Activated naive CD8-positive, alpha-beta T cell treated with anti-CD3 and anti-CD28 coated beads, Interleukin-2, amount 10 ng/mL, durations not matched to agents 7 days and 5 days (primary cell): ENCODE measurements at regions not wholly inside any gene's neighbourhood (a gene's known extent, or its start where the extent isn't known, plus 50 kb on each side); places are given as distances from the start of the nearest gene placed in this dataset.

Source experiments
- ATAC-seq: fragments of 150-1000 bp; cut with Tn5 transposase; one replicate; pipeline ENCODE4 v1.10.0; 2021; ENCODE audit warnings: low read depth, moderate library complexity
- POLR2A ChIA-PET: fragments of 350-600 bp; sonication (Branson Sonifier 250); formaldehyde crosslinking; loops from one replicate; lab custom pipeline; 2021; ENCODE audit warnings: antibody characterized with exemption; lab: Charles Lee
- DNase-seq: peaks from one replicate; pipeline ENCODE4 v3.0.0; 2021
- H3K27ac Mint-ChIP-seq: one replicate; pipeline ENCODE4 v1.8.0; 2022; ENCODE audit warnings: mild to moderate bottlenecking, mixed read lengths
- H3K27me3 Mint-ChIP-seq: one replicate; pipeline ENCODE4 v1.8.0; 2022; ENCODE audit warnings: mild to moderate bottlenecking, moderate library complexity, mixed read lengths
- H3K36me3 Mint-ChIP-seq: one replicate; pipeline ENCODE4 v1.8.0; 2021; ENCODE audit warnings: mild to moderate bottlenecking, mixed read lengths
- H3K4me1 Mint-ChIP-seq: one replicate; pipeline ENCODE4 v1.8.0; 2021; ENCODE audit warnings: mixed read lengths
- H3K4me3 Mint-ChIP-seq: one replicate; pipeline ENCODE4 v1.8.0; 2022; ENCODE audit warnings: mild to moderate bottlenecking, moderate library complexity, mixed read lengths
- H3K9me3 Mint-ChIP-seq: one replicate; pipeline ENCODE4 v1.8.0; 2021; ENCODE audit warnings: mixed read lengths

GRCh38 chr16:86203557-86204275 is 304.8 kb downstream of the IRF8 start:
- Mint-ChIP-seq H3K27ac (no peak overlapping the region), H3K27me3 (peaks cover 39% of the 10 kb centered on the region), H3K9me3 (no peaks in the 10 kb centered on the region), H3K36me3 (no peaks in the 10 kb centered on the region), H3K4me3 (no peak overlapping the region), H3K4me1 (no peaks in the 10 kb centered on the region)
- POLR2A ChIA-PET = no interaction called here
- ATAC-seq (no peak), DNase-seq (no peak)

DNA sequence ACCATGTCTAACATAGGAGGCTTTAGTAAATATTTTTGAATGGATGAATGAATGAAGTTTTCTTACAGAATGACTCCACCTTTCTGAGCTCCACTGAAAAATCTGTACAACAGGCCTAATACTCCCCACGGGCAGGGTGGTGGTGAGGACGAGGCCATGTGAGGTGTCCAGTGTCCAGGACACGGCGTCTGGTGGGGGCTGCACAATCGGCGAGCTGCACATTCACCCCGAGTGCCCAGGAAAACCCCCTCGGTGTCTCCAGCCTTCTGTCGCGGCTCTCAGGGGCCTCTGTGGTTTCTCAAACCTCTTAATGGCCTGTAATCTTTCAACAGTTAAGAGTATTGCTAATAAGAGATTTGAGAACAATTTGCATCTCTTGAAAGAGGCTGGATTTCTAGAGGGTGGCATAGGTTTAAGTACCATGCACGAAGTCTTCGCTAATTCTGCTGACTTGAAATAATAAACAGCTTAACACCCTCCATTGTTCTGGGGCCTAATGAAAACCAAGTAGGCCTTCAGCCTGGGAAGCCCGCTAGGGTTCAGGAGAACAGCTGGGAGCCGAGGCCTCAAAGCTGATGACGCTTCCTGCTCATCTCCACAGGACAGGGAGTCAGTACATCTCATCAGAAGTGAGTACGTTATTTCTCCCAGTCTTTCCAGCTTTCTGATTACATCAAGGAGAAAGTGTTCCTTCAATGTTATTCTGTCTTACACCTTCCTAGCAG is 304.6 kb upstream of the FOXF1 start:
- Mint-ChIP-seq H3K36me3 (no peaks in the 10 kb centered on the region), H3K27ac (no peak overlapping the region), H3K9me3 (no peaks in the 10 kb centered on the region), H3K27me3 (peaks cover 19% of the 10 kb centered on the region), H3K4me1 (no peaks in the 10 kb centered on the region), H3K4me3 (no peak overlapping the region)
- DNase-seq = no peak
- ATAC-seq = no peak
- POLR2A ChIA-PET = no interaction called here

GRCh38 chr16:86207350-86207749 is 303.0 kb upstream of the FOXF1 start:
- Mint-ChIP-seq H3K4me1 (no peaks in the 10 kb centered on the region), H3K27me3 (peaks cover 5% of the 10 kb centered on the region), H3K27ac (no peak overlapping the region), H3K9me3 (peaks cover 5% of the 10 kb centered on the region), H3K36me3 (no peaks in the 10 kb centered on the region), H3K4me3 (no peak overlapping the region)
- POLR2A ChIA-PET = no interaction called here
- ATAC-seq = no peak
- DNase-seq = no peak

DNA sequence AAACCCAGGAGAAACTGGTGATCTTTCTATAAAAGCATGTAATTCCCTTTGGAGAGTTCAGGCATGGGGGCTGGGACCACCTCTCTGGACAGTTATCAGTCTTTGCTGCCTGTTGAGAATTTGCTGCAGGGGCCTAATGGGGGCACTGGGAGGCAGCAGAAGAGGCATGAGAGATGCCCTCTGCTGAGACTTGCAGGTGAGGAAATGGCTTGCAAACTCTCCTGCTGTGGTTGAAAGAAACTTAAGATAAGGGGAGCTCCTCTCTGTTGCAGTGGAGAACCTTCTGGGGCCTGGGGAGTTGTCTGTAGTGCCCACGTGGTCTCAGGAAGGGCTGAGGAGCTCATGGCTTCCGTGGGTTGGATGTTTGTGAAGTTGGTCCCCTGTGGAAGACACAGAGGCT is 301.1 kb upstream of the FOXF1 start:
- POLR2A ChIA-PET = no interaction called here
- peaks cover 15% of the 10 kb centered on the region for H3K9me3 Mint-ChIP-seq
- H3K4me1 Mint-ChIP-seq = peaks cover 8% of the 10 kb centered on the region
- H3K27me3 Mint-ChIP-seq = no peaks in the 10 kb centered on the region
- no peak overlapping the region for H3K4me3 Mint-ChIP-seq
- ATAC-seq = no peak
- H3K27ac Mint-ChIP-seq = no peak overlapping the region
- no peak for DNase-seq
- peaks cover 7% of the 10 kb centered on the region for H3K36me3 Mint-ChIP-seq

DNA sequence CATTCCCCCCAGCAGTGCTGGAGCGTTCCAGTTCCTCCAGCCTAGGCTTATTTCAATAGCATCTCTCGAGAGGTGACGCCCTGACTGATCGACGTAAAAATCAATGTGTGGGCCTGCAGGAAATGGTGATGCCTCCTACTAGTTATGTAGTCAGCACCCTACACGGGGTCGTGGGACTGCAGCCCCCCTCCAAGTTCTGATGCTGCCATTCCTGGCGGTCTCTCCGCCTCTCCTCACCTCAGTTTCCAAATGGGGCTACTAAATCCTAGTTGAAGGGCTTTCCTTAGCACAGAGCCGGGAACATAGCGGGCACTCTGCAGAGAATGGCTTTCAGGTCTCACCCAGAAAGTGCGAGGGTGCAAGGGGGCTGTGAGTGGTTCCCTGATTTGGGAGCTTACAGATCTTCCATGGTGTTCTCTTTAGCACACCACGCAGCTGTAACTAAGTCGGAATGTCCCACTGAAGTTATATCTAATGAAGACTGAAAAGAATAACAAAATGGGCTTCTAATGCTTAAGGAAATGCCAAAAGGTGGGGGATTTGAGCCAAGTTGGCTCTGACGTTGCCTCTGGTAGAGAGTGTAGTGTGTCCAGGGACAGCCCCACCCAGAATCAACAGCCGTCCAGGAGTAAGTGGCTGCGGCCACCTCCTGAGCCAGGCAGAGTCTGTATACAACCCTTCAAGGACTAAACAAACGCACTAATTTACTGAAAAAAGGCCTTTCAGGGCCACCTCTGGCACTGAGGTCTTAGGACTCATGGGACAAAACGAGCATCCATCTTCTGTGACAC is 299.7 kb upstream of the FOXF1 start:
- no peak for ATAC-seq

GRCh38 chr16:86211265-86211664 is 299.1 kb upstream of the FOXF1 start:
- peaks cover 15% of the 10 kb centered on the region for H3K9me3 Mint-ChIP-seq
- H3K27ac Mint-ChIP-seq = no peak overlapping the region
- ATAC-seq = no peak
- peaks cover 8% of the 10 kb centered on the region for H3K4me1 Mint-ChIP-seq
- DNase-seq = no peak
- H3K4me3 Mint-ChIP-seq = no peak overlapping the region
- POLR2A ChIA-PET = no interaction called here
- peaks cover 4% of the 10 kb centered on the region for H3K27me3 Mint-ChIP-seq
- peaks cover 7% of the 10 kb centered on the region for H3K36me3 Mint-ChIP-seq

More for the DNA sequence above, 299.7 kb upstream of the FOXF1 start:
- H3K4me1 Mint-ChIP-seq = peaks cover 8% of the 10 kb centered on the region
- no peak overlapping the region for H3K4me3 Mint-ChIP-seq
- POLR2A ChIA-PET = no interaction called here
- peaks cover 7% of the 10 kb centered on the region for H3K36me3 Mint-ChIP-seq
- H3K27me3 Mint-ChIP-seq = peaks cover 4% of the 10 kb centered on the region
- no peak overlapping the region for H3K27ac Mint-ChIP-seq
- H3K9me3 Mint-ChIP-seq = peaks cover 15% of the 10 kb centered on the region
- DNase-seq = no peak

- no peak for ATAC-seq
- H3K27me3 Mint-ChIP-seq = peaks cover 4% of the 10 kb centered on the region
- H3K4me1 Mint-ChIP-seq = peaks cover 8% of the 10 kb centered on the region
- H3K4me3 Mint-ChIP-seq = no peak overlapping the region
- DNase-seq = no peak
- H3K9me3 Mint-ChIP-seq = peaks cover 15% of the 10 kb centered on the region
- H3K27ac Mint-ChIP-seq = no peak overlapping the region
- peaks cover 7% of the 10 kb centered on the region for H3K36me3 Mint-ChIP-seq
- POLR2A ChIA-PET = no interaction called here
Observed at GRCh38 chr16:86211800-86212199, 298.5 kb upstream of the FOXF1 start.

DNA sequence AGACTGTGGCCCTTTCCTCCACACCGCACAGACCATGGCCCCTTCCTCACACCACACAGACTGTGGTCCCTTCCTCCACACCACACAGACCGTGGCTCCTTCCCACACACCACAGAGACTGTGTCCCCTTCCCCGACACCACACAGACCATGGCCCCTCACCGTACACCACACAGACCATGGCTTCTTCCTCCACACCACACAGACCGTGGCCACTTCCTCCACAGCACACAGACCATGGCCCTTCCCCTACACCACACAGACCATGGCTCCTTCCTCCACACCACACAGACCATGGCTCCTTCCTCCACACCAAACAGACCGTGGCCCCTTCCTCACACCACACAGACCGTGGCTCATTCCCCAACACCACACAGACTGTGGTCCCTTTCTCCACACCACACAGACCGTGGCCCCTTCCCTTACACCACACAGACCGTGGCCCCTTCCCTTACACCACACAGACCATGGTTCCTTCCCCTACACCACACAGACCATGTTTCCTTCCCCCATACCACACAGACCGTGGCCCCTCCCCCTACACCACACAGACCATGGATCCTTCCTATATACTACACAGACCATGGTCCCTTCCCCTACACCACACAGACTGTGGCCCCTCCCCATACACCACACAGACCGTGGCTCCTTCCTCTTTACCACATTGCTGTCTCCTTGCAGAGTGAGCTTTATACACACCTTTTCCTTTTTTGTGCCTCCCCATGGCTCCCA is 297.5 kb upstream of the FOXF1 start:
- H3K36me3 Mint-ChIP-seq = peaks cover 7% of the 10 kb centered on the region
- peaks cover 15% of the 10 kb centered on the region for H3K9me3 Mint-ChIP-seq
- peaks cover 8% of the 10 kb centered on the region for H3K4me1 Mint-ChIP-seq
- ATAC-seq (no peak), DNase-seq (no peak)
- no peak overlapping the region for H3K4me3 Mint-ChIP-seq
- POLR2A ChIA-PET = no interaction called here
- no peak overlapping the region for H3K27ac Mint-ChIP-seq
- H3K27me3 Mint-ChIP-seq = peaks cover 4% of the 10 kb centered on the region

DNA sequence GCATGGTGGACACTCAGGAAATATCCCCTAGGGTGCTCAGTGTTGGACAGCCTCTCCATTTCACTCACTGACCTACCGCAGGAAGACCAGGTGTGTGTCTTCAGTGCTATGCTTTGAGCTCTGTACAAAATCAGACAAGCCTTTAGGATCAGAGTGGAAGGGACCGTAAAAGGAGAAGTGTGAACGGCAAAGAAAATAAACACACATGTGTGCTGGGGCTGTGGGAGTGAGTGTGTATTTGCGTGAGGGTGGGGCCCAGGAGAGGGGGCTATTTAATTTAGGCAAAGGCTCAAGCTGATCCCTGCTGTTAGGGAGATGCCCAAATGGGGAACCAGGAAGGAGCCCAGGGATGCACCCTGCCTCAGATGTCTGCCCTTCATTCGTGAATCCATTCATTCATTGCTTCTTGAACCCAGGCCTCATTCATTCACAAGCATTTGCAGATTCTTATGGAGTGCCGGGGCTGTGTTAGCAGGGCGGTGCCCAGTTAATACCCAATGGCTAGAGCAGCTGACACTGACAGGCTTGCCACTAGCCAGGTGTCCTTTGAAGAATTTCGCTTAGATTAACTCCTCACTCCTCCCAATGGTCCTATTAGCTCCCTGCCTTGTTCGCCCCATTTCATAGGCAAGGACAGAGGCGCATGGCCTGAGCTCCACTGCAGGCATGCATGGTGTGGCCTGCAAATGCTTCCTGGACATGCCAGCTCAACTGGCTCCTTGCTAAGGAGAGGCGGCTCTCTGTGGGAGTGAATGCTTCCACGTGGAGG is 296.7 kb upstream of the FOXF1 start:
- DNase-seq (no peak), ATAC-seq (no peak)
- H3K9me3 Mint-ChIP-seq = peaks cover 15% of the 10 kb centered on the region
- H3K27ac Mint-ChIP-seq = no peak overlapping the region
- H3K4me1 Mint-ChIP-seq = peaks cover 8% of the 10 kb centered on the region
- H3K4me3 Mint-ChIP-seq = no peak overlapping the region
- H3K27me3 Mint-ChIP-seq = peaks cover 4% of the 10 kb centered on the region
- POLR2A ChIA-PET = no interaction called here
- peaks cover 7% of the 10 kb centered on the region for H3K36me3 Mint-ChIP-seq

DNA sequence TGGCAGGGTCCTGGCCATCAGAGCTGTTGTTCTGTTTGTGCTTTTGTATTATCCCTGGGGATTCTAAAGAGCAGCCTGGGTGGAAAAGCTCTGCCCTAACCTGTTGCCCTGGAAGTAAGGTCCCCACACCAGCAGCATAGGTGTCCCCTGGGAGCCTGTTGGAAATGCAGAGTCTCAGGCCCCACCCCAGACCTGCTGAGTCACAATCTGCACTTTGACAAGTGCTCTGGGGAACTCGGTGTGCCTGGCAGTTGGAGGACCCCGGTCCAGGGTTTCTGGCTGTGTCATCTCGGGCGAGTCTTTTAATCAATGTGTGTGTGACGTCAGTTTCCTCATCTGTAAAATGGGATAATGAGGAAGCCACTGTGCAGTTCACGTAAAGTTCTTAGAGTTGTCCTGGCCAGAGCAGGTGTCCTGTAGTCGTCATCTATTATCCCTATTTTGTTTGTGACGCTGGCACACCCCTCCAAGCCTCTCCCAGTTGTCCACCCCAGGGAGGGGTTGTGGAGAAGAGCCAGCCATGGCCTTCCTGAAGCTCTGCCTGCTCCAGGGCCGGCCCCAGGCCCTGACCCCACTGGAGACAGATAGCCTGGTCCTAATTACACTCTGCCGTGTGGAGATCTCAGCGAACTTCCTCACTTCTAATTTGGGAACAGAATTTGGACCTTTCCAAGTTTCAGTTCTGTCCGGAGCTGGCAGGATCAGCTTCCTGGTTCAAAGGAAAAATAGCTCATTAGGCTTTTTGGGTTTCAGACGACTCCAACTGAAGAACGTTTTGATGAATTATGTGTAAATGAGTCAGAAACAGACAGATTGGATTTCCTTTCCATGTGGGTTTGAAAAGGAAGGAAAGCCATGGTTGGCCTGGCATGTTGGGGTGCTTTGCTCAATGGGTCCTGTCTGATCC is 295.7 kb upstream of the FOXF1 start:
- Mint-ChIP-seq H3K4me3 (no peak overlapping the region), H3K9me3 (peaks cover 15% of the 10 kb centered on the region), H3K36me3 (peaks cover 7% of the 10 kb centered on the region), H3K27ac (no peak overlapping the region), H3K4me1 (peaks cover 8% of the 10 kb centered on the region), H3K27me3 (peaks cover 4% of the 10 kb centered on the region)
- DNase-seq (no peak), ATAC-seq (no peak)
- POLR2A ChIA-PET = no interaction called here

GRCh38 chr16:86215233-86215978 is 294.9 kb upstream of the FOXF1 start:
- no peak overlapping the region for H3K27ac Mint-ChIP-seq
- H3K4me1 Mint-ChIP-seq = peaks cover 8% of the 10 kb centered on the region
- DNase-seq = no peak
- POLR2A ChIA-PET = no interaction called here
- no peak overlapping the region for H3K4me3 Mint-ChIP-seq
- peaks cover 8% of the 10 kb centered on the region for H3K27me3 Mint-ChIP-seq
- H3K9me3 Mint-ChIP-seq = peaks cover 15% of the 10 kb centered on the region
- ATAC-seq = no peak
- peaks cover 7% of the 10 kb centered on the region for H3K36me3 Mint-ChIP-seq
